Brain microvascular endothelial cell (primary cell): ENCODE measurements at regions not wholly inside any gene's neighbourhood (a gene's known extent, or its start where the extent isn't known, plus 50 kb on each side); places are given as distances from the start of the nearest gene placed in this dataset.
"Not testable (repeated sequence)": the region's sequence is repeated elsewhere in the genome, so short reads cannot be mapped to it uniquely, and the experiment has no call there.

Experiments
- DNase-seq: peaks from one replicate; pipeline ENCODE4 v3.0.0-alpha.2; 2020
- H3K27ac ChIP-seq: fragments of 250-450 bp; sonication (Bioruptor Pico); 2 replicates; pipeline ENCODE4 v1.5.1; 2020; ENCODE audit warnings: mild to moderate bottlenecking, moderate library complexity
- H3K27me3 ChIP-seq: fragments of 250-450 bp; sonication (Bioruptor Pico); replicated peaks from 2 replicates; pipeline ENCODE4 v1.5.1; 2020; ENCODE audit warnings: mild to moderate bottlenecking
- H3K36me3 ChIP-seq: fragments of 250-450 bp; sonication (Bioruptor Pico); replicated peaks from 2 replicates; pipeline ENCODE4 v1.5.1; 2020; ENCODE audit warnings: mild to moderate bottlenecking
- H3K4me3 ChIP-seq: 2 replicates; pipeline ENCODE4 v1.5.1; 2011; ENCODE audit warnings: low read depth, mild to moderate bottlenecking, control low read depth, low read length, moderate library complexity
- CTCF ChIP-seq: IDR thresholded peaks from 2 replicates; pipeline ENCODE4 v1.5.1; 2011; ENCODE audit warnings: low read depth, mild to moderate bottlenecking, moderate library complexity, low read length, control low read depth, inconsistent platforms; ENCODE audit errors: missing control alignments
- in situ Hi-C: cut with HindIII; loops from 2 replicates; pipeline ENCODE4 v1.10.0; 2017; ENCODE audit warnings: low sequenced_read_pairs, low pct_ligation_motif_present

- DNase-seq, H3K4me3 ChIP-seq, H3K27ac ChIP-seq, H3K36me3 ChIP-seq, H3K27me3 ChIP-seq, in situ Hi-C loops: not testable (repeated sequence)
Observed at GRCh38 chr16:88150456-88151128, 199.4 kb downstream of the BANP start.

- H3K36me3 ChIP-seq, H3K27me3 ChIP-seq, in situ Hi-C loops, H3K27ac ChIP-seq, H3K4me3 ChIP-seq: not testable (repeated sequence)
- peak; percentile 22 for DNase-seq
Observed at GRCh38 chr16:88151129-88151499, 199.9 kb downstream of the BANP start.

GRCh38 chr16:88151859-88152843 lies 200.9 kb downstream of the BANP start:
- in situ Hi-C loops, H3K27me3 ChIP-seq, H3K27ac ChIP-seq, H3K4me3 ChIP-seq, H3K36me3 ChIP-seq, DNase-seq: not testable (repeated sequence)

- in situ Hi-C loops, H3K27me3 ChIP-seq, DNase-seq, H3K4me3 ChIP-seq, H3K36me3 ChIP-seq, H3K27ac ChIP-seq: not testable (repeated sequence)
Observed at GRCh38 chr16:88152879-88153278, 201.6 kb downstream of the BANP start.

- H3K36me3 ChIP-seq, H3K4me3 ChIP-seq, H3K27ac ChIP-seq, H3K27me3 ChIP-seq, DNase-seq, in situ Hi-C loops: not testable (repeated sequence)
Observed at GRCh38 chr16:88153516-88153915, 202.3 kb downstream of the BANP start.

GRCh38 chr16:88154886-88155285 lies 203.7 kb downstream of the BANP start:
- H3K36me3 ChIP-seq, H3K4me3 ChIP-seq, in situ Hi-C loops, H3K27ac ChIP-seq, H3K27me3 ChIP-seq, DNase-seq: not testable (repeated sequence)

- not testable (repeated sequence) for H3K36me3 ChIP-seq
Observed at GRCh38 chr16:88155681-88156080, 204.4 kb downstream of the BANP start.

GRCh38 chr16:88156640-88157283 lies 205.5 kb downstream of the BANP start:
- DNase-seq, H3K36me3 ChIP-seq, H3K27ac ChIP-seq, H3K27me3 ChIP-seq, in situ Hi-C loops, H3K4me3 ChIP-seq: not testable (repeated sequence)

More at GRCh38 chr16:88155681-88156080, 204.4 kb downstream of the BANP start:
- DNase-seq, H3K27me3 ChIP-seq, H3K4me3 ChIP-seq, in situ Hi-C loops, H3K27ac ChIP-seq: not testable (repeated sequence)

GRCh38 chr16:88157686-88158085 lies 206.5 kb downstream of the BANP start:
- in situ Hi-C loops, H3K36me3 ChIP-seq, H3K27me3 ChIP-seq: not testable (repeated sequence)

GRCh38 chr16:88158256-88159045 lies 207.2 kb downstream of the BANP start:
- H3K27me3 ChIP-seq, H3K36me3 ChIP-seq, in situ Hi-C loops, H3K27ac ChIP-seq, H3K4me3 ChIP-seq, DNase-seq: not testable (repeated sequence)
- TF ChIP-seq CTCF: peak; percentile 14

More at GRCh38 chr16:88157686-88158085, 206.5 kb downstream of the BANP start:
- not testable (repeated sequence) for H3K27ac ChIP-seq, H3K4me3 ChIP-seq, DNase-seq

- H3K27me3 ChIP-seq, DNase-seq, H3K27ac ChIP-seq, H3K36me3 ChIP-seq, H3K4me3 ChIP-seq, in situ Hi-C loops: not testable (repeated sequence)
Observed at GRCh38 chr16:88159046-88159896, 208.0 kb downstream of the BANP start.

GRCh38 chr16:88159897-88160335 lies 208.7 kb downstream of the BANP start:
- H3K4me3 ChIP-seq, H3K27me3 ChIP-seq, H3K36me3 ChIP-seq, in situ Hi-C loops, H3K27ac ChIP-seq, DNase-seq: not testable (repeated sequence)
